GM06990 (cell line): ENCODE measurements at regions not wholly inside any gene's neighbourhood (a gene's known extent, or its start where the extent isn't known, plus 50 kb on each side); places are given as distances from the start of the nearest gene placed in this dataset.

ENCODE experiments used
- DNase-seq: peaks from one replicate; pipeline ENCODE4 v3.0.0-alpha.2; 2011; ENCODE audit not compliant: insufficient read length; ENCODE audit errors: extremely low read depth
- H3K27me3 ChIP-seq: replicated peaks from 2 replicates; pipeline ENCODE4 v1.6.0; 2011; ENCODE audit warnings: low read length; ENCODE audit not compliant: control insufficient read depth, insufficient read depth
- H3K36me3 ChIP-seq: 2 replicates; pipeline ENCODE4 v1.5.1; 2011; ENCODE audit warnings: low read length; ENCODE audit not compliant: control insufficient read depth, insufficient read depth
- H3K4me3 ChIP-seq: replicated peaks from 2 replicates; pipeline ENCODE4 v1.5.1; 2011; ENCODE audit warnings: low read depth, mild to moderate bottlenecking, control low read depth, low read length
- CTCF ChIP-seq: IDR thresholded peaks from 2 replicates; pipeline ENCODE4 v1.5.1; 2011; ENCODE audit warnings: low read length, control low read depth, mild to moderate bottlenecking, inconsistent platforms; ENCODE audit not compliant: insufficient read depth, poor library complexity, severe bottlenecking

GRCh38 chr5:12358371-12359090 lies 454.3 kb upstream of the CTNND2 start:
- no peak for TF ChIP-seq CTCF
- no peak for DNase-seq
- H3K4me3 ChIP-seq = no peak overlapping the region
- no peaks in the 10 kb centered on the region for H3K27me3 ChIP-seq
- no peaks in the 10 kb centered on the region for H3K36me3 ChIP-seq

- no peaks in the 10 kb centered on the region for H3K36me3 ChIP-seq
- TF ChIP-seq CTCF = no peak
- DNase-seq = no peak
- no peaks in the 10 kb centered on the region for H3K27me3 ChIP-seq
- H3K4me3 ChIP-seq = no peak overlapping the region
Measured at GRCh38 chr5:12357626-12358025, 453.4 kb upstream of the CTNND2 start.

GRCh38 chr5:12354686-12355085 lies 450.4 kb upstream of the CTNND2 start:
- H3K27me3 ChIP-seq = no peaks in the 10 kb centered on the region
- no peak overlapping the region for H3K4me3 ChIP-seq
- no peaks in the 10 kb centered on the region for H3K36me3 ChIP-seq
- TF ChIP-seq CTCF = no peak
- no peak for DNase-seq

GRCh38 chr5:12343558-12343957 lies 439.3 kb upstream of the CTNND2 start:
- no peak overlapping the region for H3K4me3 ChIP-seq
- DNase-seq = no peak
- H3K36me3 ChIP-seq = no peaks in the 10 kb centered on the region
- TF ChIP-seq CTCF = no peak
- H3K27me3 ChIP-seq = no peaks in the 10 kb centered on the region

GRCh38 chr5:12335938-12336337 lies 431.7 kb upstream of the CTNND2 start:
- no peak for TF ChIP-seq CTCF
- DNase-seq = no peak

GRCh38 chr5:12332480-12332879 lies 428.2 kb upstream of the CTNND2 start:
- H3K4me3 ChIP-seq = no peak overlapping the region
- H3K27me3 ChIP-seq = no peaks in the 10 kb centered on the region
- H3K36me3 ChIP-seq = no peaks in the 10 kb centered on the region
- no peak for TF ChIP-seq CTCF
- no peak for DNase-seq

More at GRCh38 chr5:12335938-12336337, 431.7 kb upstream of the CTNND2 start:
- Histone ChIP-seq H3K36me3 (no peaks in the 10 kb centered on the region), H3K4me3 (no peak overlapping the region), H3K27me3 (no peaks in the 10 kb centered on the region)
